GM12892 (cell line): ENCODE measurements at regions not wholly inside any gene's neighbourhood (a gene's known extent, or its start where the extent isn't known, plus 50 kb on each side); places are given as distances from the start of the nearest gene placed in this dataset.
"Not testable (repeated sequence)": the region's sequence is repeated elsewhere in the genome, so short reads cannot be mapped to it uniquely, and the experiment has no call there.

ENCODE experiments used
- DNase-seq: peaks from one replicate; pipeline ENCODE4 v3.0.0; 2011; ENCODE audit not compliant: insufficient read length
- FAIRE-seq: peaks from 2 replicates; lab custom pipeline; 2011; peaks lifted over from hg19 to GRCh38; lab: Jason Lieb, UNC
- POLR2A ChIP-seq: IDR thresholded peaks from 2 replicates; pipeline ENCODE4 v1.6.1; 2011; ENCODE audit warnings: low read depth, low read length, control low read depth
- POLR2AphosphoS5 ChIP-seq: IDR thresholded peaks from 2 replicates; pipeline ENCODE4 v1.6.1; 2011; ENCODE audit warnings: low read depth, low read length, control low read depth
- TAF1 ChIP-seq: IDR thresholded peaks from 2 replicates; pipeline ENCODE4 v1.6.1; 2011; ENCODE audit warnings: low read depth, mild to moderate bottlenecking, control low read depth, low read length, borderline replicate concordance

DNA sequence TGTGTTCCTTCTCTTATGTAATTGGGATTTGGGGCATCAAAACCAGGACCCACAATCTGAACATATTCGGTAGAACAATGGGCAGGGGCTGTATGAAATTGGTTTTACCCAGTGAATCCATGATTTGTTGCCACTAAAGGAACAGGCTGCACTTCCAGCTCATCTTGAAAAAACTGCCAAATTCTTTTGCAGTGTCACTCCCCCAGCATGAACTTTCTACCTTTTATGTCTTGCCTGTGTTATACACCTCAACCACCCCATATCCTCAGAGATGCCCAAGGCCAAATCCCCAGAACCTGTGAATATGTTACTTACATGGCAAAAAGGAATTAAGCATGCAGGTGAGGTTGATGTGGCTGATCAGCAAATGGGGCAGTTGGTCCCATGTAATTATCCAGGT, 280.2 kb upstream of the ECI2 start:
- no peak for TF ChIP-seq POLR2A
- no peak for TF ChIP-seq POLR2AphosphoS5
- no peak for TF ChIP-seq TAF1
- DNase-seq (no peak), FAIRE-seq (no peak)

DNA sequence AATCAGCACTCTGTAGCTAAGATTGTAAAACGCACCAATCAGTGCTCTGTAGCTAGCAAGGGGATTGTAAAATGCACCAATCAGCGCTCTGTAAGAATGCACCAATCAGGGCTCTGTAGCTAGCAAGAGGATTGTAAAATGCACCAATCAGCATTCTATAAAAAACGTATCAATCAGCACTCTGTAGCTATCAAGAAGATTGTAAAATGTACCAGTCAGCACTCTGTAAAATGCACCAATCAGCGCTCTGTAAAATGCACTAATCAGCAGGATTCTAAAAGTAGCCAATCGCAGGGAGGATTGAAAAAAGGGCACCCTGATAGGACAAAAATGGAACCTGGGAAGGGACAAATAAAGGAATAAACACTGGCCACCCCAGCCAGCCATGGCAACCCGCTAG, 278.7 kb upstream of the ECI2 start:
- DNase-seq, FAIRE-seq: not testable (repeated sequence)

DNA sequence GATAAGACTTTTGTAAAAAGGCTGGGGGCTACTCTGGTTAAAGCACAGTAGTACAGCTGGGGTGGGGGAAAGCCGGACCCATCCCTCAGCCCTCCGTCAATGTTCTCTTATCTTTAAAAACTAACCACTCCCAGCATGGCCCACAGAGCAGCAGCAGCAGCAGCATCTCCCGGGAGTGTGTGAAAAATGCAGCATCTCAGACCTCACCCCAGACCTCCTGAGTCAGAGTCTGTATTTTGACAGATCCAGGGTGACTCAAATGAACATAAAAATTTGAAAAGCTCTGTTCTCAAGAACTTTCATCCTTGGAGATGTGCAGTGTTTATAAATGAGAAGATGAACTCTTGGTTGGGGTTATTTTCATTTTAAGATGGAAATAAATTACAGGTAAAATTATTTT, 277.7 kb upstream of the ECI2 start:
- TF ChIP-seq POLR2A (no peak), POLR2AphosphoS5 (no peak), TAF1 (no peak)
- no peak for FAIRE-seq
- no peak for DNase-seq

DNA sequence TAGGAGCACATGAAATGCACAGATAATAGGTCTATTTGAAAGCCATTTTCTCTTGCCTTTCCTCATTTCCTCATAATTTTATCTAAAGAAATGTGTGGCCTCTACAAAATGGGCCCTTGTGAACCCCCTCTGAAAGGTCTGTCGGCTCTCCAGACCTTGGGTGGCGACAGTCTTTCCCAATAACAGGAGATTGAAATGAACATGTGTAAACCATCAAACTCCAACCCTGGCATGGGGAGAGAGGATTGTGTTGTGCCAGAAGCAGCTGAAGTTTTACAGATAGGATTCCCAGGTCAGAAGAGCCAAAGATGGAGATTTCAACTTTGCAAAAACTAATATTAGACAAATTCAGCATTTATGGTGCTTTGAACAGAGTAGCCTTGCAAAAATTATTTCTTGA, 277.1 kb upstream of the ECI2 start:
- TF ChIP-seq POLR2AphosphoS5 (no peak), POLR2A (no peak), TAF1 (no peak)
- FAIRE-seq: no peak
- no peak for DNase-seq

DNA sequence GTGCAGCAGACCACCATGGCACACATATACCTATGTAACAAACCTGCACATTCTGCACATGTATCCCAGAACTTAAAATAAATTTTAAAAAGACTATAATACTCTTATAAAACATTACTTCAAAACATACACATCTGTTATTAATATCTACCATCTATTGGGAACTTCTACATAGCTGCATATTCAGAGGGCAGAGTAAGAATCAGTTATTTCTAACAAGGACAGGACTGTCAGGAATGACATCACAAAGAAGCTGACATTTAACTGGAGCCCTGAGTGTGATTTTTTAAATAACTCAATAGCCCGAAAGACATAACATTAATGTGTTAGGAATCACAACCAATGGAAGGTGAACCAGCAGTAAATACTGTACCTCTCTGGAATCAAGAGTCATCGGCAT, 276.7 kb upstream of the ECI2 start:
- TF ChIP-seq POLR2AphosphoS5 (no peak), TAF1 (no peak), POLR2A (no peak)

DNA sequence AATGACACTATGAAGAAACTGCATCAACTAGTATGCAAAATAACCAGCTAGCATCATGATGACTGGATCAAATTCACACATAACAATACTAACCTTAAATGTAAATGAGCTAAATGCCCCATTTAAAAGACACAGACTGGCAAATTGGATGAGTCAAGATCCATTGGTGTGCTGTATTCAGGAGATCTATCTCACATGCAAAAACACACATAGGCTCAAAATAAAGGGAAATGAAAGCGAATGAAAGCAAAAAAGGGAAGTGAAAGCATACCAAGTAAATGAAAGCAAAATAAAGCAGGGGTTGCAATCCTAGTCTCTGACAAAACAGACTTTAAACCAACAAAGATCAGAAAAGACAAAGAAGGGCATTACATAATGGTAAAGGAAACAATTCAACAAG, 272.3 kb upstream of the ECI2 start:
- DNase-seq: not testable (repeated sequence)
- FAIRE-seq: peak; percentile 5

More for the DNA sequence above, 276.7 kb upstream of the ECI2 start:
- DNase-seq: no peak
- no peak for FAIRE-seq

DNA sequence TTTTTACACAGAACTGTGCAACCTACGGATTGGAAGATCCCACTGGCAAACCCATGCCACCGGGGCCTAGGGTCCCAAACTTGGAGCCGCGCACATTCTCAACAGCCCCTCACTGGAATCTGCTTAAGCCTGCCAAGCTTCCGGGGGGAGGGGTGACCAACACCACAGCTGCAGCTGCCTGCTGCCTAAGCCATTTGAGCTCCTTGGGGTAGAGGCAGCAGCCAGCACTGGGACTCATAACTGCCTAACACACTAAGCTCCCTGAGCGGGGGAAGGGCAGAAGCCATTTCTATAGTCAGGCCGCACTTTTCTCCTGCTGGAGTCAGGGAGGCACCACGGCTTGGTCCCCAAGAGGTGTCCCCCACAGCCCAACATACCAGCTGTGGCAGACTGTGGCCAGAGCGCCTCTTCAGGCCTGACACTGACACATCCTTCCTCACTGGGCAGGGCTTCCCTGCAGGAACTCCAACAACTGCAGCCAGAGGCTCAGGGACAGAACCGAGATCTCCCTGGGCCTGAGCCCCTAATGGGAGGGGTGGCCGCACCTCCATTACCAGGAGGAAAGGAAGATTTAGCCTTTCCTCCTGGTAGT, 270.3 kb upstream of the ECI2 start:
- DNase-seq: no peak
- FAIRE-seq: no peak

DNA sequence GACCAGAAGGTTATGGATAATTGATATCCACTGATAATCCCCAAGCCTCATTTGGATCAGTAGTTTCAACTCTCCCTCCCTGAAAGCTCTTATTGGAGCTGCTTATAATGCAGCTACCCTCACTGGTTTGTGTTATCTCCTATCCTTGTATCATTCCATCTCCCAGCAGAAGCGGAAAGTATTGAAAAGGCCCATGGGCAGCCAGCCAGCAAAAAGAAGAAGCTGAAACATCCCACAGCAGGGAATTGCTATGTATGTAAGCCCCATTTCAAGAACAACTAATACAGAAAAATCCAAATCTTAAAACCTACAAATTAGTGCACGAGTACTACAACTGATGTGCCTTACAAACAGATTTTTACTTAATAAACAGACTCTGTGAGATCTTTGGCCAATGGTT, 269.0 kb upstream of the ECI2 start:
- FAIRE-seq (no peak), DNase-seq (no peak)
- no peak for TF ChIP-seq TAF1
- no peak for TF ChIP-seq POLR2A
- TF ChIP-seq POLR2AphosphoS5: no peak

More for the DNA sequence above, 270.3 kb upstream of the ECI2 start:
- TF ChIP-seq TAF1 (no peak), POLR2AphosphoS5 (no peak), POLR2A (no peak)

DNA sequence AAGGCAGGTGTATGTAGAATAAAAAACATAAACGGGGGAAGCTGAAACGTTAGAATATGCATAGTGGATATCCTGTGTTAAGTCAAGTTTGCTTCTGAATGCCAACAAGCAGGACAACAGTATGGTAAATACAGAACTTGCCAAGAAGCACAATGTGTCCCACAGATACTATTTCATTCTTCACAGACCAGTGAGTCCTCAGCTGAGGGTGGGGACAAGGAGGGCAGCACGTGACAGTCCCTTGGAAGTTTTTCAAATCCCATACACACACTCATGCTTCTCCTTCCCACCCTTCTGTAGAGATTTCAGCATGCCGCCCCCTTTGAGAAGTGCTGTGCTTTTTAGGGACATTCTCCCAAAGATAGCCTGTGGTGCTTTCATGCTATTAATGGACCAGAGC, 268.5 kb upstream of the ECI2 start:
- no peak for TF ChIP-seq POLR2A
- TF ChIP-seq TAF1: no peak
- no peak for TF ChIP-seq POLR2AphosphoS5
- FAIRE-seq: no peak
- no peak for DNase-seq

DNA sequence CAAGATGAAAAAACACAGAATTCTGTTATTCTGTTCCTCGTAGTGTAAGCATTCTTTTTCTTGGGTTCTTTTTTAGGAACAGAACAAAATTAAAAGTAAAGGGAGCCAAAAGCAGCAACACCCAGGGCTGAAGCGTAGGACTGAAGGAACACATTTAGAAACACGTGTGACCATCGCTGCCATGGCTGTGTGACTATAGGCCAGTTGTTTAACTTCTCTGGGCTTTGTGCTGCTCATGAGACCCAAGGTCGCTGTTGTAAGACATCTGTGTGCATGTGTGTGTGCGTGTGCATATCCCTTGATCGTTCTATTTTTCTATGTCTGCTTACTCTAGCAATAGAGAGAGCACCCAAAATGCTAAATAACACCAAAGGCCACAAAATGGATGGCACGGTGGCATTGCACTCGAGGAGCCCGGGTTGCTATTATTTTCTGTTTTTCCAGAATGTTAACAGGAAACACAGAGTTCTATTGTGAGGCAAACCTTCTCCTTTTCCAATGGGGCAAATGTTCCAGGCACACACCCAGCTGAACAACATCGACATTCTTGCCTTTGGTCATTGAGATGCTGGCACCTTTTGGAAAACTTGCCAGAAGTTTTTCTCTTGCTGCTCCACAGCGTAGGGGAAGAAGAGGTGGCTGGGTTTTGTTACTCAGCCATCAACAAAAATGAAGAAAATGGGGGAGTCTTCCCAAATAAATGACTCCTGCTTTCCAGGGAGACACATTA, 267.8 kb upstream of the ECI2 start:
- FAIRE-seq (no peak), DNase-seq (no peak)
- no peak for TF ChIP-seq TAF1
- no peak for TF ChIP-seq POLR2AphosphoS5
- TF ChIP-seq POLR2A: no peak

DNA sequence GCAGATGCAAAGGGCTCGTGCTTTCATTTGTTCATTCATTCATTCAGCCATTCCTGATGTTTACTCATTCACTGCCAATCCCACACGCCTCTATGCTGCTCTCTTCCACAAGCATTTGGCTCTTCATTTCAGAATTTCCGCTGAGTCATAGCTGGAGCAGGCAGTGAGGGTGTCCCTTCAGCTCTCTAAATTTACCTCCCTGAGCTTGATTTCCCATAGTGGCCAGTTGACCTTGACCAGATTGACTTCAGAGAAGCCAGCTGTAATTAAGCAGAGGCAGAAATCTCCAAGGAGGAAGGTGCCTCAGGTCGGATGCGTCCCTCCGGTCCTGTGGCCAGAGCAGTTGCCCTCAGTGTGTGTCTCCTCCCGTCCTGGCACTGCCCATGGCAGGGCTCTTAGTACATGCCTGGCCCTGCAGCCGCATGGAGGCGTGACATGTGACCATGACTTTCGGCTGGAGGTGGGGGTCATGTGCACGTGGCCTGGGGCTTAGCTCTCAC, 267.2 kb upstream of the ECI2 start:
- no peak for DNase-seq
- no peak for FAIRE-seq
- TF ChIP-seq POLR2AphosphoS5: no peak
- TF ChIP-seq TAF1: no peak
- no peak for TF ChIP-seq POLR2A

DNA sequence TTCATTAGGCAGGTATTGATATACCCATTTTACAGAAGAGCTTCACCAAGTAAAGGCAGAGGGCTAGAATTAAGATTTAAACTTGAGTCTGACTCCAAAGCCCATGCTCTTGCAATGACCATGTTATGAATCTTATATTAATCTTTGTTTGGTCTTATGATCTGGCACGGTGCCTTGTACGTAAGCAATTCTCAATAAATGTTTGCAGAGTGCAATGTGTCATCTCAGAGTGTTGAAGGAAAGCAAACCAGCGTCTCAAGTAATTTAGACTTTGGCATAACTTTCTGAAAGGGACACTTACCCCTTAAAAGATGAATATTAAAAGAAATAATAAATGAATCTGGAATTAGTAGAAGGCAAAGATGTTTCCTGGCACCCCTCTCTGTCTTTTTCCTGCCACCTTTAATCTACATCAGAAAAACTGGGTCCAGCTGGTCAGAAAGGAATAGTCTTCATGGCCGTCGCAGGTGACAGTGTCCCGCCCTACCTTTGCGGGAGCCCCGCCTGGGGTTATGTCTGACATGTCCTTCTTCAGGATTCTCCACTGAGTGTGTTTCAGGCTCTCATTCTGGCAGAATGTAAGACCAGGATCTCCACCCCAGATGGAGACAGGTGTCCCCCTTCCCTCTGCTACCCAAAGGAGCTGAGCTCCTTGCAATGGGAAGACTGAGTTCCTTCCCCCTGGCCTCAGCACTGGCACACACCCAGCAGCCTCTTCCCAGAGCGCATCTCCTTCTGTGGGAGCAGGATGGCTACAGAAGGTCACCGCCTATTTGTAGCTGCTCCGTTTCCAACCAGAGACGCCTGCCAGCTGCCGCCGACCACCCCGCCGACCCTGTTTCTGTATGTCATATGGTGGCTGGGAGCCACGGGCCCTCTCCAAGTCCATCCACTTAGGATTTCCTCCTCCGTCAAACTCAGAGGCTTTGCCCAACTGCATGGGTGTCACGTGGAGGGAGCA, 266.3 kb upstream of the ECI2 start:
- FAIRE-seq (no peak), DNase-seq (no peak)
- TF ChIP-seq POLR2AphosphoS5 (no peak), POLR2A (no peak), TAF1 (no peak)
